GM11168 (cell line): ENCODE measurements at regions not wholly inside any gene's neighbourhood (a gene's known extent, or its start where the extent isn't known, plus 50 kb on each side); places are given as distances from the start of the nearest gene placed in this dataset.
"Not testable (repeated sequence)": the region's sequence is repeated elsewhere in the genome, so short reads cannot be mapped to it uniquely, and the experiment has no call there.

Experiments
- in situ Hi-C: fragments of 300-500 bp; cut with MboI; formaldehyde crosslinking; loops from one replicate; pipeline ENCODE4 v1.12.0; 2022; ENCODE audit warnings: low sequenced_read_pairs; ENCODE audit not compliant: unreplicated experiment

- in situ Hi-C loops, result no loop called here
Measured at GRCh38 chr18:10604182-10604581, 78.4 kb downstream of the NAPG start.

GRCh38 chr18:10606881-10607280 is 81.1 kb downstream of the NAPG start:
- in situ Hi-C loops, result loop anchor here (5.0 kb wide), 1 partner anchor 1620 kb away; no protein-coding TSS in a partner anchor

DNA sequence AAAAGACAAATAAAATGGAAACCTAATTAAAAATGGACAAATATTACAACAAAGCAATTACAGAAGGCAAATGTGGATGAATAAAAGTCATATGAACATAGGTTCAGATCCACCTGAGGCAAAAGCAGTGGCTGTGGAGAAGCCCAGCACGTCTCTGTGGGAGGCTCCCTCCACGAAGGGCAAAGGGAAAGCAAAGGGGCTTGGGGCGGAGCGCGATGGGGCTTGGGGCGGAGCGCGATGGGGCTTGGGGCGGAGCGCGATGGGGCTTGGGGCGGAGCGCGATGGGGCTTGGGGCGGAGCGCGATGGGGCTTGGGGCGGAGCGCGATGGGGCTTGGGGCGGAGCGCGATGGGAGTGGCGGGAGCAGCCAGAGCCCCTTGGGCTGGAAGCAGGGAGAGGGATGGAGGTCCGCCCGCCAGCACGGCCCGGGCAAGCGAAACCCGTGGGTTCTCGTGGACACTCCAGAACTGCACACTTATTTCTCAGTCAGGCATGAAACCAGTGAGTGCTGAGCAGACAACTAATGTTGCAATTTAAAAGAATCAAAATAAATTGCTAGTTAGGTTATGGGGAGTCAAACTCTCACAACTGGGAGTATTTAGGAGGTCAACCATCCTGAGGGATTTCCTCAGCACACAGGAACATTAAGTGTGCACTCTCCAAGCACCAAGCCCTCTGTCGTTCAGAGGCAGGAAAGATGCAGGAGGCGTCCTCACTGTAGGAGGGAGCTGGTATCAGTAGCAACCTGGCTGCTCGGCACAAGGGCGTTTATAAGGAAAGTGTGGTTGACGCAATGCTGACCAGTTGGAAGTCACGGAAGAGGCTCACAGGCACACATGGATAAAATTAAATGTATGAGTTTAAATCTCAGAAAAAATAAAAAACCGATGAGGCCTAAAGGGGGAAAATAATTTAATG is 81.8 kb downstream of the NAPG start:
- in situ Hi-C loops, result loop anchor here (5.0 kb wide), 1 partner anchor 1620 kb away; no protein-coding TSS in a partner anchor

DNA sequence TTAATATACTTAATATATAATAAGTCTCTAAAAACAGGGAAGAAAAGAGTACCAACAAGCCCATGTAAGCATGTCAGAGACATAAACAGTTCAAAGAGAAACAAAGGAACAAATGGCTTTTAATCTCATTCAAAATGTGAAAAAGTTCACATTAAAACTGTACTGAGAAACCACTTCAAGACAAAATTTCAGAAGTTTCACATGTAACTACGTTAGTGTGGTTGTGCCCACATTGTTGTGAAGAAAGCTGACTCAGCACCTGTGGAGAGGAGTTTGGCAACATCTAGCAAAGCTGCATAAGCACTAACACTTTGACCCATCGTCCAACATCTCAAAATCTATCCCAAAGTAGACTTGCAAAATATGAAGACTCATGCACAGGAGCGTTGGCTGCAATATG is 82.6 kb downstream of the NAPG start:
- in situ Hi-C loops, result loop anchor here (5.0 kb wide), 1 partner anchor 1619 kb away; no protein-coding TSS in a partner anchor

DNA sequence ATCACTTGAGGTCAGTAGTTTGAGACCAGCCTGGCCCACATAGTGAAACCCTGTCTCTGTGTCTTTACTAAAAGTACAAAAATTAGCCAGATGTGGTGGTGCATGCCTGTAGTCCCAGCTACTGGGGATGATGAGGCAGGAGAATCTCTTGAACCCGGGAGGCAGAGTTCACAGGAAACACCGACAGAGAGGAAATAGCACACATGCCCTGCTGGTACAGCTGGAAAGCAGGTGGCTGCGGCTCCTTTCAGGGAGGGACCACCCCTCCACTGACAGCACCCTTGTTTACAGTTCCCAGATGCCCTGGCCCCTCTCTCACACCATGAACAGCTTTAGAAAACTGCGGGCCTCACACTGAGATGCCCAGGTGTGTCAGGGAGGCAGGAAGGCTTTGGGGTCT is 83.2 kb downstream of the NAPG start:
- in situ Hi-C loops, result loop anchor here (5.0 kb wide), 1 partner anchor 1618 kb away; no protein-coding TSS in a partner anchor

- in situ Hi-C loops, result not testable (repeated sequence)
Measured at GRCh38 chr18:10613226-10613625, 87.4 kb downstream of the NAPG start.

DNA sequence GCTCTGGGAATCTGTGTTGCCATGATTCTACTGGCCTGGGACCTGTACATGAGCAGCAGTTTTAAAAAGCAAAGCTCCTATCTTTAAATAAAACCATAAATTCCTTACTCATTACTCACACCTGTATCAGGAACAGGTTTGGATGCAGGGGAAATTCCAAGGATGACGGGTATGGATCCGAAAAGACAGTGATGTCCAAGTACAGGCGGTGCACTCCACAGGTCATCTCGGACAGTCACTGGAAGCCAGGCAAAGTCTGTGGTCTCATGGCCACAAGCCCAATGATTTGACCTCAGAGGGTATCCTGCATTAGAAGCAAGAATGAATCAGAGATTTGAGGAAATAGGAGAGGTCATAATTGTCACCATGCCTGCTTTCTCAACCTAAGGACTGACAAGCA is 90.9 kb downstream of the NAPG start:
- in situ Hi-C loops, result not testable (repeated sequence)

DNA sequence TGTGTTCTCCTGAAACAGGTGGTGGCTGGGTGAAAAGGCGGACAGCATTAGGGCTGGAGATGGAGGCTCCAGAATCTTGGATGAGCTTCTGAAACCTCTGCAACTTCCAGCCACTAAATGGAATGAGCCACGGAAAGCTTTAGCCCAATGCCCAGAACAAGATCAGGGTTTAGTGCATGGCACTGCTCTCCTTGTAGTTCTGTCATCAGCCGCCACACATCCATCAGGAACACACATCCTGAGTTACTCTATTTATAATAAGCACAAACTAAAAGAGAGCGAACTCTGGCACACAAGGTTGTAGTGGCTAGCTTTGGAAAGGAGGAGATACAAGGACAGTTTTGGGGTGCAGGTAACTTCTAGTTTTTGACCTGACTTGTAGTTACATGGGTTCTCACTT is 93.0 kb downstream of the NAPG start:
- in situ Hi-C loops, result not testable (repeated sequence)

DNA sequence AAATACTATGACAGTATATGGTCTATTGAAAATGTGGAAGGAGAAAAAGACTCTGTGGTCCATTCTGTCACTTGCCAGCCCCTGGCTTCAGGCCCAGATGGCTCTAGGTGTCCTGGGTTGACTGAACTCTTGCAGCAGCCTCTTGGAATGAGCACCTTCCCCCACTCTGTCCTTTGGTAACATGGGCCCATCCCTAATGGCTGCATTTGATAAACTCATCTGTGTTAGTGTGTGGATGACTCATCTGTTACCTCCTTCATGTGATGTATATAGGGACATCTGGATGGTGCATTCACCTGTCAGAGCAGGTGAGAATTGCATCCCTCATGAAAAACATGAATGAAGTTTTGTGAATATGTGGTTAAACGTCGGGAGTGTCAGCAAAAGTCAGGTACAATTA is 93.5 kb downstream of the NAPG start:
- in situ Hi-C loops, result not testable (repeated sequence)

GRCh38 chr18:10619833-10620232 is 94.0 kb downstream of the NAPG start:
- in situ Hi-C loops, result not testable (repeated sequence)
